HK-2 (cell line): ENCODE measurements at regions not wholly inside any gene's neighbourhood (a gene's known extent, or its start where the extent isn't known, plus 50 kb on each side); places are given as distances from the start of the nearest gene placed in this dataset.
A peak's percentile ranks its signal among the peaks of the same experiment; 100 is the strongest.

Experiments used
- DNase-seq: peaks from one replicate; pipeline ENCODE4 v3.0.0-alpha.2; 2018; ENCODE audit not compliant: unreplicated experiment

- DNase-seq, result no peak
These were observed 192.5 kb upstream of the ECI2 start for GRCh38 chr6:4327841-4328240.

GRCh38 chr6:4324746-4325145 lies 189.4 kb upstream of the ECI2 start:
- DNase-seq, result no peak

GRCh38 chr6:4323322-4323721 lies 187.9 kb upstream of the ECI2 start:
- DNase-seq, result no peak

- no peak for DNase-seq
These were observed 187.5 kb upstream of the ECI2 start for GRCh38 chr6:4322846-4323309.

GRCh38 chr6:4322134-4322845 lies 186.9 kb upstream of the ECI2 start:
- DNase-seq, result no peak

- DNase-seq, result no peak
These were observed 185.5 kb upstream of the ECI2 start for GRCh38 chr6:4320860-4321259.

- no peak for DNase-seq
These were observed 184.8 kb upstream of the ECI2 start for GRCh38 chr6:4319981-4320683.

- no peak for DNase-seq
These were observed 182.9 kb upstream of the ECI2 start for GRCh38 chr6:4318321-4318720.

- DNase-seq, result no peak
These were observed 181.6 kb upstream of the ECI2 start for GRCh38 chr6:4316867-4317400.

- DNase-seq, result no peak
These were observed 178.9 kb upstream of the ECI2 start for GRCh38 chr6:4314201-4314707.

- DNase-seq, result peak; percentile 65
These were observed 177.8 kb upstream of the ECI2 start for GRCh38 chr6:4313044-4313686.

GRCh38 chr6:4311976-4312860 lies 176.8 kb upstream of the ECI2 start:
- no peak for DNase-seq

- no peak for DNase-seq
These were observed 174.2 kb upstream of the ECI2 start for GRCh38 chr6:4309540-4309939.

- DNase-seq, result no peak
These were observed 173.0 kb upstream of the ECI2 start for GRCh38 chr6:4308364-4308763.

- no peak for DNase-seq
These were observed 169.6 kb upstream of the ECI2 start for GRCh38 chr6:4304927-4305455.

- DNase-seq, result no peak
These were observed 168.3 kb upstream of the ECI2 start for GRCh38 chr6:4303638-4304037.

- no peak for DNase-seq
These were observed 167.1 kb upstream of the ECI2 start for GRCh38 chr6:4302524-4302923.

- DNase-seq, result no peak
These were observed 166.5 kb upstream of the ECI2 start for GRCh38 chr6:4301871-4302270.

- DNase-seq, result no peak
These were observed 165.5 kb upstream of the ECI2 start for GRCh38 chr6:4300917-4301316.

GRCh38 chr6:4299476-4299875 lies 164.1 kb upstream of the ECI2 start:
- DNase-seq, result no peak

- DNase-seq, result no peak
These were observed 162.0 kb upstream of the ECI2 start for GRCh38 chr6:4297348-4297747.
